GM19239 (cell line): ENCODE measurements at regions not wholly inside any gene's neighbourhood (a gene's known extent, or its start where the extent isn't known, plus 50 kb on each side); places are given as distances from the start of the nearest gene placed in this dataset.
"Not testable (repeated sequence)": the region's sequence is repeated elsewhere in the genome, so short reads cannot be mapped to it uniquely, and the experiment has no call there.

Source experiments
- DNase-seq: peaks from one replicate; pipeline ENCODE4 v3.0.0; 2011; ENCODE audit warnings: low spot score; ENCODE audit not compliant: insufficient read length
- FAIRE-seq: peaks from 2 replicates; lab custom pipeline; 2011; peaks lifted over from hg19 to GRCh38; lab: Jason Lieb, UNC

GRCh38 chr3:7978087-7978422 lies 523.6 kb upstream of the LMCD1 start:
- FAIRE-seq (no peak), DNase-seq (no peak)

DNA sequence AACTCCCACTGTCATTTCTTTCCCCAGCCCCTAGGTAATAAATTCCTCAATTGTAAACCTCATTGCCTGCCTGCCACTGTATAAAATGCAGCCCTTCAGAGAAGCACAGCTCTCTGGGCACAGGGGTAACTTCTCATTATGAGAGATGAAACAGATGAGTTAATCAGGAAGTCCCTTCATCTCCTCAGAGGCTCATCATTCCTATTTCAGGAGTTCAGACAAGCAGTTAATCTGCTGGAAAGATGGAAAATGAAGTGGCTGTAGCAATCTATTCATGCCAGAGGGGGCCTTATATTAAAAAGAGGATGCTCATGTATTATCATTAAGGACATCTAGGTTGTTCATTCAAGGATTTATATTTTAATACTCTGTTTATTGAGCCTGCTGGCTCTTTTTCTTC lies 519.5 kb upstream of the LMCD1 start:
- FAIRE-seq (no peak), DNase-seq (no peak)

GRCh38 chr3:7999384-7999783 lies 502.2 kb upstream of the LMCD1 start:
- DNase-seq (no peak), FAIRE-seq (no peak)

GRCh38 chr3:8001307-8001706 lies 500.3 kb upstream of the LMCD1 start:
- no peak for DNase-seq
- no peak for FAIRE-seq

- DNase-seq (no peak), FAIRE-seq (no peak)
Observed at GRCh38 chr3:8001712-8002111, 499.9 kb upstream of the LMCD1 start.

DNA sequence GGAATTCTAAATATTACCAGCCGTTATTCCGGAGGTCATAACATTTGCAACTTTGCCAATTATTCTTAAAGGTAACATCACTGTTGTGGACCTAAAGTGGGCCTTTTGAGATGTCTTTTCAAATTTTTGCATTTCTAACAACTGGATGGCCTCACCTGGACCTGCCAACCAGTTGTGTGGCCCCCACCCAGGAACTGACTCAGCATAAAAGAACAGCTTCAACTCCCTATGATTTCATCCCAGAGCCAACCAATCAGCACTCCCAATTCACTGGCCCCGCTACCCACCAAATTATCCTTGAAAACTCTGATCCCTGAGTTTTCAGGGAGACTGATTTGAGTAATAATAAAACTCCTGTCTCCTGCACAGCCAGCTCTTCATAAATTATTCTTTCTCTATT lies 489.7 kb upstream of the LMCD1 start:
- DNase-seq (no peak), FAIRE-seq (no peak)

GRCh38 chr3:8020047-8020841 lies 481.4 kb upstream of the LMCD1 start:
- DNase-seq (no peak), FAIRE-seq (no peak)

DNA sequence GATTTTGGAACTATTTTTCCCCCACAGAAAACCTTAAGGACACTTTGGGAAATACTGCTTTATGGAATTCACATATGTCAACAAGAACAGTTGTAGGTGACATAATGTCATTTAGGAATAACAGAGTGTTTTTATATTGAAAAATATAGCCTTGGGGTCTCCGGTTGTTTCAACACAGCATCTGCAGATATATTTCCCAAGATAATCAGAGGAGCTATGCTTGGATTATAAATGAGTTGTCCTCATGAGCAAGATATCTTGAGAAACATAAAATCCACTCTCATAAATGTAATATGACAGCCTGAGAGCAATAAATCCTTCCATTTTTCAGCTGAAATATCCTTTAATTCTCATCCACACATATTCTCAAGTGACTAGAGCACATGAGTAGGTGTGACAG lies 473.7 kb upstream of the LMCD1 start:
- DNase-seq (no peak), FAIRE-seq (no peak)

GRCh38 chr3:8050283-8050682 lies 451.3 kb upstream of the LMCD1 start:
- FAIRE-seq, result no peak
- DNase-seq, result no peak

DNA sequence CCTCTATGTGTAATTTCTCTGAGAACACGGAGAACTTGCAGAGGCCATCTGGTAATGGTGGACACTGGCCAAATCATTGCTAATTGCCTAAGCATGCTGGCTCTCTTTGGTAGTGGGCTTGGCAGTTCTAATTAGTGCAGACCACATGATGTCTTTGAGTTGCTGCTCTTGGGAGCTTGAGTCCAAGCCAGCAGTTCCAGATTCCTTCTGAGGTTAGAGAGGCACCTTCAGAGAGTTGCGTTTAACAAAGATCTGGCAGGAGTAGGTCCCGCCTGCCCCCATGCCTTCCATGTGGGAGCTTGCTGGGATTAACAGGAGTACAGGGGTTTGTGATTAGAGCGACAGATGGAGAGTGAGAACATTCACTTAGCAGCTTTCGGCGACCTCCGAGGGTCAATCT lies 449.0 kb upstream of the LMCD1 start:
- no peak for DNase-seq
- FAIRE-seq, result no peak

DNA sequence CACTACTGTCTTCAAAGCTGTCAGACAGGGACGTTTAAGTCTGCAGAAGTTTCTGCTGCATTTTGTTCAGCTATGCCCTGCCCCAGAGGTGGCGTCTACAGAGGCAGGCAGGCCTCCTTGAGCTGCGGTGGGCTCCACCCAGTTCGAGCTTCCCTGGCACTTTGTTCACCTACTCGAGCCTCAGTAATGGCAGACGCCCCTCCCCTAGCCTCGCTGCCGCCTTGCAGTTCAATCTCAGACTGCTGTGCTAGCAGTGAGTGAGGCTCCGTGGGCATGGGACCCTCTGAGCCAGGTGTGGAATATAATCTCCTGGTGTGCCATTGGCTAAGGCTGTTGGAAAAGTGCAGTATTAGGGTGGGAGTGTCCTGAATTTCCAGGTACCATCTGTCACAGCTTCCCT lies 433.5 kb upstream of the LMCD1 start:
- DNase-seq, FAIRE-seq: not testable (repeated sequence)

DNA sequence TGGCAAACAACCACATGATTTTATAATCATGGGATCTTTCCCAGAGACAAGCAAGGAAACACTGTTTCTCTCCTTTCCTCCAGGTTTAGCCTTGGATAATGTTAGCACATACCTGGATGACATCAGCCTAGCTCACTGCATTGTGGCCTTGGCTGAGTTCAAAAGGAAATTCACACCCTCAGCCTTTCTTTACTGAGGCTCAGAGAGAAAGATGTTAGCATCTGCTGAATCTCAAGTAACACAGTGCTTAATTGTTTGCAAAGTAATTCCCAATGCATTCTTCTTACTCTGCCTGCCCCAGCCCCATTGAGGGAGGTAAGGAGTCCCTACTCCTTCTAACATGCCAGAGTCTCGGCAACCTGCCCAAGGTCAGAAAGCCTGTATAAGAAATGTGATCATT lies 432.2 kb upstream of the LMCD1 start:
- DNase-seq (no peak), FAIRE-seq (no peak)

GRCh38 chr3:8070011-8070410 lies 431.6 kb upstream of the LMCD1 start:
- no peak for FAIRE-seq
- DNase-seq, result no peak

- DNase-seq, FAIRE-seq: not testable (repeated sequence)
Observed at GRCh38 chr3:8074740-8075139, 426.9 kb upstream of the LMCD1 start.

DNA sequence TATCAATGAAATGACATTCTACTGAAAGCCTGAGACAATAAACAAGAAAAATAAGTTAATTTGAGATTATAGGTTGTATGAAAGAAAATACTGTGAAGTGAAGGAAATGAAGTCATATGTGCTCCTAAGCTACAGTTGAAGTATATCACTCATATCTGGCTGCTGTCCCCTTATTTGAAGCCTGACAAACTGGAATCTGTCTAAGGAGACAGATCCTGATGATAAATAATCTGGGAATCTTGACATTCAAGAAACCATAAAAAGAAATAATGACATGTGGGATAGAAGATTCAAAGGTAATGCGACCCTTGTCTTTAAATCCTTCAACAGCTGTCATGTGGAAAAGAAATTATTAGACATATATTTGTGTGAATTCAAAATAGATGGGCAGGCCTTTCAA lies 424.5 kb upstream of the LMCD1 start:
- no peak for FAIRE-seq
- no peak for DNase-seq

GRCh38 chr3:8080464-8080863 lies 421.2 kb upstream of the LMCD1 start:
- DNase-seq (no peak), FAIRE-seq (no peak)

DNA sequence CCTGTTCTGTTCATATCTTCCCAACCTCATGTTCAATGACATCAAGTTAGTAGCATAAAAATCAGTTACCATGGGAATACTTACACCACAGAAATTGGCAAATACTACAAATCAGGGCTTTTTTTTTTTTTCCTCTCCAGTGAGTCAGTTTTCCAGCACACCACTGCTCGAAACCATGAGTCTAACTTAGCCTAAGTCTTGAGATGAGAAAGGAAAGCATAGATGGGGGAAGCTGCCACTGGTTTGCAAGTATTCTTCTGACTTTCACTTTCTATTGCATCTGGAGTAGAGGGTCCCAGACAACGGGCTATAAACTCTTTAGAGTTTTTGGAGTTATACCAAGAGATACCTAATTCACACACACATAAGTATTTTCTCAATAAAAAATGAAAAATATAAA lies 416.1 kb upstream of the LMCD1 start:
- DNase-seq (no peak), FAIRE-seq (no peak)

GRCh38 chr3:8087951-8088350 lies 413.7 kb upstream of the LMCD1 start:
- FAIRE-seq (no peak), DNase-seq (no peak)

DNA sequence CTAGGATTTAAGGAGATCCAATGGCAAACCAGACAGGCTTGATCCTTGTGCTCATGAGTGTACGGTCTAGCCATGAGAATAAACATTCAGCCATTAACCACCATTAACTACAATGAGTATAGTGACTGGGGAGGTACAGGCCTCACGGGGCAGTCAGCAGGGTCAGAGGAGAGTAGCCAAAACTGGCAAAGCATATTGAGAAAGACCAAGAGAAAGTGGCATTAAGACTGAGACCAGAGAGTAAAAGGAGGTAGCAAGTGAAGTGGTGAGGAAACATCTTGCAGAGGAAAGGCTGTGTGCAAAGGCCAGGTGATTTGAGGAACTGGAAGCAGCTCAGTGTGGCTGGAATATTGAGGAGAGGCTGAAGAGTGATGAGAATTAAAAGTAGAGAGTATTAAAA lies 407.2 kb upstream of the LMCD1 start:
- FAIRE-seq, result no peak
- DNase-seq, result no peak

GRCh38 chr3:8095724-8096123 lies 405.9 kb upstream of the LMCD1 start:
- DNase-seq (no peak), FAIRE-seq (no peak)

GRCh38 chr3:8097690-8098089 lies 403.9 kb upstream of the LMCD1 start:
- FAIRE-seq (no peak), DNase-seq (no peak)

DNA sequence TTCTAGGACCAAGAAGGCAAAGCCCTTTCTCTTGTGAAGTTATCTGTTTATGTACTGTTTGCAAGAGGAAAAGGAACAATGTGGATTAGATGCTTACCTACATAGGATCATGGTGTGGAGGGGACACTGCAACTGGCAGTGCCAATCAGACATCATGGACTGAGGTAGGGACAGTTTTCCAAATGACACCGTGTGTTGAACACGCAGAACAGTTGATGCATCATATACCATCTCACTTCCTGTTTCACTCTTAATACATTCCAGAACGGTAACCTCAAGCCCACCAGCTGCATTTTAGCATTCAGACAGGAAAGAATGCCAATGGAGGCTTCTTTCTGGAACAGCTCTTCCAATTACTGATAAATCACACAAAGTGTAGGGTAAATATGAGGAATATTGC lies 397.7 kb upstream of the LMCD1 start:
- FAIRE-seq (no peak), DNase-seq (no peak)

DNA sequence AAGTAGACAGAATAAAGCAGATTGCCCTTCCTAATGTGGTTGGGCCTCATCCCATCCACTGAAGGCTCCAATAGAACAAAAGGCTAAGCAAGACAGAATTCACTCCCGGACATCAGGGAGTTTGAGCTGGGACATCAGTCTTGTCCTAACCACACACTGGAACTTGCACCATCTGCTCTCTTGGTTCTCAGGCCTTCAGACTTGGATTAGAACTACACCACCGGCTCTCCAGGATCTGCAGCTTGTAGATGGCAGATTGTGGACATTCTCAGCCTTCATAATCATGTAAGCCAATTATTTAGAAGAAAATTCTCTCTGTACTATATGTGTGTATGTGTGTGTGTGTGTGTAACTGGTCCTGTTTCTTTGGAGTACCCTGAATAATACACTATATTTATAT lies 394.7 kb upstream of the LMCD1 start:
- FAIRE-seq (no peak), DNase-seq (no peak)
